IMR-90 (cell line): ENCODE measurements at regions not wholly inside any gene's neighbourhood (a gene's known extent, or its start where the extent isn't known, plus 50 kb on each side); places are given as distances from the start of the nearest gene placed in this dataset.

ENCODE experiments used
- POLR2A ChIP-seq: IDR thresholded peaks from 2 replicates; pipeline ENCODE4 v1.6.1; 2012; ENCODE audit warnings: mild to moderate bottlenecking, low read depth, low read length
- RAD21 ChIP-seq: IDR thresholded peaks from 2 replicates; pipeline ENCODE4 v1.6.1; 2012; ENCODE audit warnings: low read length, improper control_type of control experiment
- RCOR1 ChIP-seq: IDR thresholded peaks from 2 replicates; pipeline ENCODE4 v1.6.1; 2012; ENCODE audit warnings: mild to moderate bottlenecking, low read length, improper control_type of control experiment; ENCODE audit not compliant: insufficient replicate concordance
- TF ChIP-seq, protein P1 (sequence below): conservative IDR thresholded peaks from 2 replicates; pipeline ENCODE4 v1.5.1; 2012; ENCODE audit warnings: mild to moderate bottlenecking, low read depth, low read length, improper control_type of control experiment
- TF ChIP-seq, protein P2 (sequence below): fragments of 150-350 bp; IDR thresholded peaks from 2 replicates; pipeline ENCODE4 v1.6.1; 2016; ENCODE audit warnings: low read depth, mild to moderate bottlenecking, low read length, moderate library complexity, borderline replicate concordance

DNA sequence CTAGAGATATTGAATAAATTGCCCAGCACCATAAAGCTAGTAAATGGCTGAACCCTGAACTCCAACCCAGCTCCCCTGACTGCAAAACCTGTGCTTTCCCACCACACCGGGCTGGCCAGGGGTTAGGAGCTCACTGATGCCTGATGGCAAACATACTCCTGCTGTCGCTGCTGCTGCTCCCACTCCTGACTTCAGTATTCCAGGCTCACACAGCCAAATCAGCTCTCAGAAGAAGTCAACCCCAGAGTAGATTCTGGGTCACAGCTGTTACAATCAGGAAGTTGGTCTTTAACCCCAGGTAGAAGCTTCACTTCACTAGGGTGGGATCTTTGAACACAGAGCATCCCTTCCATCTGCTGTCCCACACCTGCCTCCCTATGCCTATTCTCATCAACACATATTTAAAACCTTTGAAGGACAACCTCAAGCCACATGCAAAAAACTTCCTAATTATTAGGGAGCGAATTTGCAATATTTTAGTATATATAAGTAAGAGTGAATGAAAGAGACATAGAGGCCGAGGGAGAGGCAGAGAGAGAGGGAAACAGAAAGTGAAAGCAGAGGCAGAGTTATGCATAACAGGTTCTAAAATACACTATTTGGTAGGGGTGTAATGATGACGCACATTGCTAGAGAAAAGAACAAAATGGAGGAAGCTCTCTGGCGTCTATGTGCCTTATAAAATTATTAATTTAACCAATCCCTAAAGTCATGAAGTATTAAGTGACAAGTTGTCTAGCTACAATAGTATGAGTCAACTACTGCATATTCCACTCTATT, 99.4 kb upstream of the SERP2 start:
- TF ChIP-seq, protein P1, sequence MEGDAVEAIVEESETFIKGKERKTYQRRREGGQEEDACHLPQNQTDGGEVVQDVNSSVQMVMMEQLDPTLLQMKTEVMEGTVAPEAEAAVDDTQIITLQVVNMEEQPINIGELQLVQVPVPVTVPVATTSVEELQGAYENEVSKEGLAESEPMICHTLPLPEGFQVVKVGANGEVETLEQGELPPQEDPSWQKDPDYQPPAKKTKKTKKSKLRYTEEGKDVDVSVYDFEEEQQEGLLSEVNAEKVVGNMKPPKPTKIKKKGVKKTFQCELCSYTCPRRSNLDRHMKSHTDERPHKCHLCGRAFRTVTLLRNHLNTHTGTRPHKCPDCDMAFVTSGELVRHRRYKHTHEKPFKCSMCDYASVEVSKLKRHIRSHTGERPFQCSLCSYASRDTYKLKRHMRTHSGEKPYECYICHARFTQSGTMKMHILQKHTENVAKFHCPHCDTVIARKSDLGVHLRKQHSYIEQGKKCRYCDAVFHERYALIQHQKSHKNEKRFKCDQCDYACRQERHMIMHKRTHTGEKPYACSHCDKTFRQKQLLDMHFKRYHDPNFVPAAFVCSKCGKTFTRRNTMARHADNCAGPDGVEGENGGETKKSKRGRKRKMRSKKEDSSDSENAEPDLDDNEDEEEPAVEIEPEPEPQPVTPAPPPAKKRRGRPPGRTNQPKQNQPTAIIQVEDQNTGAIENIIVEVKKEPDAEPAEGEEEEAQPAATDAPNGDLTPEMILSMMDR, result no peak
- TF ChIP-seq POLR2A, result no peak
- TF ChIP-seq RCOR1, result no peak
- no peak for TF ChIP-seq RAD21
- TF ChIP-seq, protein P2, sequence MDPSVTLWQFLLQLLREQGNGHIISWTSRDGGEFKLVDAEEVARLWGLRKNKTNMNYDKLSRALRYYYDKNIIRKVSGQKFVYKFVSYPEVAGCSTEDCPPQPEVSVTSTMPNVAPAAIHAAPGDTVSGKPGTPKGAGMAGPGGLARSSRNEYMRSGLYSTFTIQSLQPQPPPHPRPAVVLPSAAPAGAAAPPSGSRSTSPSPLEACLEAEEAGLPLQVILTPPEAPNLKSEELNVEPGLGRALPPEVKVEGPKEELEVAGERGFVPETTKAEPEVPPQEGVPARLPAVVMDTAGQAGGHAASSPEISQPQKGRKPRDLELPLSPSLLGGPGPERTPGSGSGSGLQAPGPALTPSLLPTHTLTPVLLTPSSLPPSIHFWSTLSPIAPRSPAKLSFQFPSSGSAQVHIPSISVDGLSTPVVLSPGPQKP, result no peak
